ENCODE measurements at regions not wholly inside any gene's neighbourhood (a gene's known extent, or its start where the extent isn't known, plus 50 kb on each side); places are given as distances from the start of the nearest gene placed in this dataset.
"Not testable (repeated sequence)": the region's sequence is repeated elsewhere in the genome, so short reads cannot be mapped to it uniquely, and the experiment has no call there.

DNA sequence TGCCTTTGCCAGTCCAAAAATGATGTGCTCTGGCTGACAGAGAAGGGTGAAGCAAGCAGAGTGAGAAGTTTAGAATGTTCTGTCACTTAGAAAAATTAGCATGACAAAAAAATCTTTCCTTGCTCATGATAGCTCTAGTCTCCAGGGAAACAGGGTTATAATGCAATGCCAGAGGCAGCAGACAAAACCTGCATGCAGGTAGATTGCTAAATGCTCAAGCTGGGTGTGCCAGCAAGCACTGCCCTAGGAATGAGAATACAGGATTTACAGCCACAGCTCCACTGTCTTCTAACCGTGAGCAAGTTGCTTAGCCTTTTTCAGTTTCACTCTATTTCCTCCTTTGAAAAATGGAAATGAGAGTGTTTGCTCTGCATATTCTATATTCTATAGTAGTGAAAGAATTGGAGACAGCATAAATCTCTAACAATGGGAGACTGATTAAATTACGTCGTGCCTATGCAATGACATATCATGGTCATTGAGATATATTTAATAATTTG lies 516.6 kb upstream of the C16orf82 start:
- FAIRE-seq (no peak), DNase-seq (ENCODE audit: extremely low spot score, insufficient read length, low read depth) (no peak)

DNA sequence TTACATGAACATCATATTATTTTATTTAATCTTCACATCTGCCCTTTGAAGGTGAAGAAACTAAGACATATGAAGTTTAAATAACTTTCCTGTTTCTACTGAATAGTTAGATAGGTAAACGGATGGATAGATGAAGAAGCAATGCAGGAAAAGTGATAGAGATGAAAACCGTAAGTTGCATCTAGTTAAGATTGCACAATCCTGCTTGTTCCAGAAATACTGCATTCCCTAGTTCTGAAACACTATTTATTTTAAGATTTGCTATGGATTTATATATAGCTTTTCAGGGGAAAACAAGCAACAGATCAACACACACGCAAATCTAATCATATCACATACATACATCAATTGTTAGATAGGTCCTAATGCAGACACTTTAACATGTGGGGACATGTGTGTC lies 512.7 kb upstream of the C16orf82 start:
- no peak for DNase-seq (ENCODE audit: extremely low spot score, insufficient read length, low read depth)
- FAIRE-seq, result no peak

DNA sequence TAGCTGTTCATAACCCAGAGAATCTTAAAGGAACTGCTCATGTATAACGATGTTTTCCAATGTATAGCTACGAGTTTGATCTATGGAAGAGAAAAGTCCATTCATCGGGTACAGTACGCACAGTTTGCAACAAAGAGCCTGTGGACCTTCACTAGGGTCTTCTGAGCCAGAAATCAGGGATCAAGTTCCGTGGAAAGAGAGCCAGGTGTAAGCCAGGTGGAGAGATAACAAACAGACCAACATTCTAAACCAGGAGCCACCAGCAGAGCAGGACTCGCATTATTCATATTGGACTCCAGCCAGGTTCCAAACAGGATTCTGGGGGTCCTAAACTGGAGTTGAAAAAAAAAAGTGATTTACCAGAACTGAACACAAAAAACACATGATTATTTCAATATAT lies 505.4 kb upstream of the C16orf82 start:
- FAIRE-seq, result no peak

DNA sequence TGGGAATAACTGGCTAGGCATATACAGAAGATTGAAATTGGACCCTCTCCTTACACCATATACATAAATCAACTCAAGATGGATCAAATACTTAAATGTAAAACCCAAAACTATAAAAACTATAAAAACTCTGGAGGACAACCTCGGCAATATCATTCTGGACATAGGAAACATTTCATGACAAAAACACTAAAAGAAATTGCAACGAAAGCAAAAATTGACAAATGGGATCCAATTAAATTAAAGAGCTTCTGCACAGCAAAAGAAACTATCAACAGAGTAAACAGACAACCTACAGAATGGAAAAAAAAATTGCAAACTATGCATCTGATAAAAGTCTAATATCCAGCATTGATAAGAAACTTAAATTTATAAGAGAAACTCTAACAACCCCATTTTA lies 503.7 kb upstream of the C16orf82 start:
- no peak for FAIRE-seq

More for the DNA sequence above, 505.4 kb upstream of the C16orf82 start:
- DNase-seq (ENCODE audit: extremely low spot score, insufficient read length, low read depth), result no peak

DNA sequence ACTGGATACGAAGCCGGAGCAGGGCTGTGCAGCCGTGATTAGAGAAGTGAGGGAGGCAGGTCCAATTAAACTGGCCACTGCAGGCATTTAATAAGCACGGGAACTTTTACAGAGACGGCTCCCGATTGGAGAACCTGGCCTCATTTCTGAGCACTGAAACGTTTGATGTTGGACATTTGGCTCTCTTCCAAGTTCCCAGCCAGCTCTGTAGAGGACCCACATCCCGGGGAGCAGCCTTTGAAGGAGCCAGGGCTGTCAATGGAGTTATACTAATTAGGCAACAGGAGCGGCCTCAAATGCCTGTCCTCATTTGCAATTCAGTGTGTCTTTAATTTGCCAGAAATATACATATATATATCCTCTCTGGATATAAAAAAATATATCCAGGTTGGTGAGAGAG lies 499.4 kb upstream of the C16orf82 start:
- FAIRE-seq, result no peak
- no peak for DNase-seq (ENCODE audit: extremely low spot score, insufficient read length, low read depth)

More for the DNA sequence above, 503.7 kb upstream of the C16orf82 start:
- no peak for DNase-seq (ENCODE audit: extremely low spot score, insufficient read length, low read depth)

DNA sequence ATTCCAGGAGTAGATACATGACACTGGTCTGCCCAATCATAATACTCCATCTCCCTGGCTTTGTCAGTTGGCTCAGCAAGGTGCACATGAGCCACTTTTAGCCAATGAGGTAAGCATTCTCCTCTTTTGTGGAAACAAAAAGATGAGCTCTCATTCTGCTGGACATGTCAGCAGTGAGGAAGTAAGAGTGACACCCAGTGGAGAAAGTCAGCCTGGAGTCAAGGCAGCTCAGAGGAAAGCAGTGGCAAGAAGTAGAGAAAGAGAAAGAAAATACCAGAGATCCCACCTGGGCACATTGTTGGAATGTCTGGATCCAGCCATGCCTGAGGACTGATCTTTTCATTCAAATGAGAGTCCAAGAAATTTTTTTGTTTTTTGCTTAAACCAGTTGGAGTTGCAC lies 496.9 kb upstream of the C16orf82 start:
- no peak for FAIRE-seq
- DNase-seq (ENCODE audit: extremely low spot score, insufficient read length, low read depth), result no peak

DNA sequence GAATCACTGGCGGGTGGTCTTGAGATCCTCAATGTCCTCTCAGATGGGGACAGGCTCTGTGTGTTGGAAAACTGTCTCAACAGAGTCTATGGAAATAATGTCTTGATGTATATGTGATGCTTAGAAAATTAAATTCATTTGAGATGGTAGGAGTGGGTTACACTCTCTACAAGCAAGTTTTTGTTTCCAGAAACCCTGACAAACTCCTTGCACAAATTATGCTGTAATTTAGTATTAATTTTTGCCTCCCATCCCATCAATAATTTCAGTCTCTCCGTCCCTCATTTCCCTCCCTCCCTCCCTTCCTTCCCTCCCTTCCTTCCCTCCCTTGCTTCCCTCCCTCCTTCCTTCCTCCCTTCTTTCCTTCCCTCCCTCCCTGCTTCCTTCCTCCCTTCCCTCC lies 488.0 kb upstream of the C16orf82 start:
- no peak for DNase-seq (ENCODE audit: extremely low spot score, insufficient read length, low read depth)
- no peak for FAIRE-seq

DNA sequence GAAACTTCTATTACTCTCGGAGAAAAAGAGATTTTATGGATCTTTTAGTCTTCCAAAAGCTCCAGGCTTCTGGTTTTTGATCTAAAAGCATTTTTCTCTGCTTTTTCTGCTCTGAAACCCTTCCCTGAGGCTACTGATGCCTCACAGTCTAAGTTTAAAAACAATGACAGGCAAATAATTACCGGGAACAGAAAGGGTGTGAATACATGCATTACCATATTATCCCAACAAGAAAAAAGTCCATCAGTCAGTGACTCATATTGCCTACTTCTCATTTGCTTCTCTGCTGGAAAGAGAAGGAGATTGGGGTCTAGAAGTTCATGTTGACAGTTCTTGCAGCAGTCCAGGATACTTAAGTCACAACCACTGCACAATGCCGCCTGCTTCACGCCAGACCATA lies 482.9 kb upstream of the C16orf82 start:
- FAIRE-seq (no peak), DNase-seq (ENCODE audit: extremely low spot score, insufficient read length, low read depth) (no peak)

DNA sequence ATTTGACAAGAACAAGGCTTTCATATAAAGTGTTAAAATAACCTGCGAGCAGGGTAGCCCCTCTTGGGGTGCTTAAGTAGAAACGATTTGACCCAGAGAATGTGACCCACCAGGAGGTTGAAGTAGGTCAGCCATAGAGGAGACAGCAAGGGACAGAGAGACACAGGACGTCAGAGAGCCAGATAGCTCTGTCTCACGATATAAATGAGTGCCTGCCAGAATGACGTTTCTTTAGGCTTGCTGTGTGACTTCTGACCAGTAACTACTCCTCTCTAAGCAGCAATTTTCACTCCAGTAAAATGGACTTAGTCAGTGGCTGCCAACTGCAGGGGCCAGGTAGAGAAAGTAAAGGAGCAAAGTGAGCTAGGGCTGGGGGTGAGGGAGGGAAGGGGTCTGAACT lies 473.0 kb upstream of the C16orf82 start:
- FAIRE-seq (no peak), DNase-seq (ENCODE audit: extremely low spot score, insufficient read length, low read depth) (no peak)

DNA sequence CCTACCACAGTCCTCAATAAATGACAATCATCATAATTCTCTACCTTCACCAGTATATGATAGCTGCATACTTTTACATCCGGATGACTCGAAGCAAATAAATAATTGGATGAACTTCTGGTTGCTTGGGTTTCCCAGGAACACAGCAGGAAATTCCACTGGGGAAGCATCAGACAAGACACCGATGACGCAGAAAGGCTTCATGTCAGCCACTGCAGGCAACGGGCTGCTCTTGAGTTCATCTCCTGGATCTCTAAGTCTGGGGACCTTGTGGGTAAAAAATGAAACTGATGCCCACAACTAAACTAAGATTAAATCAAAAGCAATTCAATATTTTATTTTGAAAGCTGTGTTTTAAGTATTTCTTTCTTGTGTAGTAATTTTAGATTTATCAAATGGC lies 472.1 kb upstream of the C16orf82 start:
- DNase-seq (ENCODE audit: extremely low spot score, insufficient read length, low read depth) (no peak), FAIRE-seq (no peak)

DNA sequence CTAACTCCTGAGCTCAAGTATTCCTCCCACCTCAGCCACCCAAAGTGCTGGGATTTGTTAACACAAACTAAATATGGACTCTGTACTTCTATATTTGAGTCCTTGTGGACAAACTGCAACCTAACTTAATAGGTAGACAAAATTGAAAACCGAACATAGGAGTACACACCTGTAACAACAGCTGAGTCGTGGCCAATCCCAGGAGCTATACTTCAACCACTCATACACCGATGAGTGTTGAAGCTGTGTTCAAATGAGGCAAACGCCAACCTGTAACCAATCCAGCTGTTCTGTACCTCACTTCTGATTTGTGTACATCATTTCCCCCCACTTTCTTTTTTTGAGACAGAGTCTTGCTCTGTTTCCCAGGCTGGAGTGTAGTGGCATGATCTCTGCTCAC lies 471.5 kb upstream of the C16orf82 start:
- FAIRE-seq (no peak), DNase-seq (ENCODE audit: extremely low spot score, insufficient read length, low read depth) (no peak)

DNA sequence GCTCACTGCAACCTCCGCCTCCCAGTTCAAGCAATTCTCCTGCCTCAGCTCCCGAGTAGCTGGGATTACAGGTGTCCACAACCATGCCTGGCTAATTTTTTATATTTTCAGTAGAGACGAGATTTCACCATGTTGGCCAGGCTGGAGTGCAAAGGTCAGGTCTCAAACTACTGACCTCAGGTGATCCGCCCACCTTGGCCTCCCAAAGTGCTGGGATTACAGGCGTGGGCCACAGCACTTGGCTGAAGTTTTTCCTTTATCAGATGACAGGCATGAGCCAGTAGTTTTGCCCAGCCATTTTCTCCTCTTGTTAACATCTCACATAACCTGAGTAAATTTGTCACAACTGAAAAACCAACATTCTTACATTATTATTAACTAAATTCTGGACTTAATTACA lies 470.7 kb upstream of the C16orf82 start:
- FAIRE-seq; DNase-seq (ENCODE audit: extremely low spot score, insufficient read length, low read depth): not testable (repeated sequence)

DNA sequence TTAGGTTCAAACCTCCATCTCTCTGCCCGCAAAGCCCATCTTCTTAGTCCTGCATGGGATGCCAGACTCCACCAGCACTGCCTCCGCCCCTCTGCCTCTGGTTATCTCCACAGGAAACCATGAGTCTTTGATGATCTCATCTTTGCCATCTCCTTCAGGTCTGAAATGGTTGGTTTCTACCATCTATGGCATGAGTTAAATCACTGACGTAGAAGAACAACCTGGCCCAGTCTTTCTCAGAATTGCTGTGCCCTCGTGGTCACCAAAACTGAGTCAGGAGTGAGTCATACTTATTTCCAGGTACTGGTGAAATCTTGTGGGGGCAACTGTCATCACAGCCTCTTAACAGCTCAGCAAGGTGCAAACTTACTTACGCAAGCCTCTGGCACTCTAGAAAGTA lies 468.7 kb upstream of the C16orf82 start:
- DNase-seq (ENCODE audit: extremely low spot score, insufficient read length, low read depth) (no peak), FAIRE-seq (no peak)

DNA sequence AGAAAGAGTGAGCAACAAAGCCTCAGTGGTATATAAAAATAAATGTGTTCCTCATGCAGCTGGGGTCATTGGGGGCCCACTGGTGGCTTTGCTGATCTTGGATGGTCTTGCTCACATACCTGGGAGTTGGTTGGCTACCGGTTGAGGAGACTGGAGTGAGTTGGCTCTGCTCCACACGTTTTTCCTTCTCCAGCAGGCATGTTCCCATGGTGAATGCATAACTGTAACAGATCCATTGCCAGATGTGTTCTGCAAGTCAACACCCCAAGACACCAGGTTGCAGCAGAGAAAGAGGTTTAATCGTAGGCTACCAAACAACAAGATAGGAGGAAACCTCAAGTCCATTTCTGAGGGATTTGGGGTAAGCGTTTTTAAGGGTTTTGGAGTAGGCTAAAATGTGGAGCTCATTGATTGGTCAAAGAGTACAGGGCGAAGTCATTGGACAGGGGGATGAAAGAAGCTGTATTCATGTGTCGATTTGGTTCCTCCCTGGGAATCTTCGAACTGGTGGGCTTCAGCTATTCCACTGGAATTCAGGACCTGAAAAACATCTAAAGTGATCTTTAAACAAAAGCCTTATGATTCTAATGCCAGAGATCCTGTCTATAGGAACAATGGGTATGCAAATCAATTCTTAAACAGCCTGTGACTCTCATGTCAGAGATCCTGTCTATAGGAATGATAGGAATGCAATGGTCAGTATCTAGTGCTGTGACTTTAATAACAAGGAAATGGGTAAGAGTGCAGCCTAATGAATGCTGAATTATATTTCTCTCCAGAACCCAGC lies 467.5 kb upstream of the C16orf82 start:
- no peak for FAIRE-seq
- no peak for DNase-seq (ENCODE audit: extremely low spot score, insufficient read length, low read depth)

DNA sequence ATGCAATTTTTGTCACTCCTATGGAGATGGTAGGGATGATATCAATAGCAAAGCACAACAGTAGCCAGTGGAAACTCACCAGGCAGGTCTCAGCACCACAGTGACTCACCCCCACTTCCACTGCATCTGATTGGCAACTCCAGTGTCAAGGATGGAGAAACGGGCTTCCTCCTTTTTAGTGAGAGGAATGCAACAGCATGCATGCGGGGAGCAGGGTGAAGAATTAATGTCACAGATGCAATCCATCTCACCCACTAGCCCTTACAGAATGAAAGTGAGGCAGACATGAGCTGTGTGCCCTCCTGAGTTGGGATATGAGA lies 467.0 kb upstream of the C16orf82 start:
- DNase-seq (ENCODE audit: extremely low spot score, insufficient read length, low read depth) (no peak), FAIRE-seq (no peak)

DNA sequence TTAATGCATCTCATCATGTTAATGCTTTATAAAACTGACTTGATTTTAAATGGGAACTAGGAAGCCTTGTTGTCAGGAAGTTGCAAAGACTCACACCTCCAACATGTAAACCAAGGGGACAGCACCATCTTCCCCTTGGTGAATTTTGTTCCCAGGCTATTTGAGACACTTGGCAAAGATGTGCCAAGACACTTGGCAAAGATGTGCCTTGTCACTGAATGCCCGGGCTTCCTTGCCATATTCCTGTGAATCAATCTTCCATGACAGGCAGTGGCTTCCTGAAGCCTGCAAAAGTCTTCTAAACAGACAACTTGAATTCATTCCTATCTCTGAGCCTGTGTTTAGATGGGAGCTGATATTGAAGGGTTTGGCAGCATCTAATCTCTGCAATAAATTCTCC lies 465.4 kb upstream of the C16orf82 start:
- DNase-seq (ENCODE audit: extremely low spot score, insufficient read length, low read depth), result no peak
- FAIRE-seq, result no peak

DNA sequence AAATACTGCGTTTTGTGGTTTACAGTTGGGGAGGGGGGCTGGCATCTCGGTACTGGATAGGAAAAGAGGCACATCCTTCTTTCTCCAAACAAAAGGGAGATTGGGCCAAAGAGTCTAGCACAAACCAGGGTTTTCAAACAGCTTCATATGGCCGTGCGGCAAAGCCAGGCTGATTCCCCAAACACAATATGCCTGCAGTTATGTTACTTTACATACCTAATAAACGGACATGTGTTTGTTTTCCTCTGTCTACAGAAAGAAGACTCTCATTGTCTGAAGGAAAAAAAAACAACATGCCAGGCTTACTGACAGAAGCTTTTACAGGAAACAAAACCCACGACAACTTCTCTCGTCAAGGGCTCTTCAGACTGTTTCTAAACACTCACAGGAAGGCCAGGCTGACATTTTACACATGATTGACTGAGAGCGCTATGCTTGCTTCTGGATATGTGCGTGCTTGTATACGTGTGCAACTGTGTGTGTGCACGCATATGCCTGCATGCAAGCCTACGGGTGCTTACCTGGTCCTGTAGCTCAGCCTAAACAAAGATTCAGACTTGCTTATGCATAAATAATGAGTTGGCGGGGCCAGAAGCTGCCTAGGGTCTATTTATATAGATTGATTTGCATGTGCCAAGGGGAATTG lies 461.0 kb upstream of the C16orf82 start:
- no peak for FAIRE-seq
- DNase-seq (ENCODE audit: extremely low spot score, insufficient read length, low read depth), result no peak

DNA sequence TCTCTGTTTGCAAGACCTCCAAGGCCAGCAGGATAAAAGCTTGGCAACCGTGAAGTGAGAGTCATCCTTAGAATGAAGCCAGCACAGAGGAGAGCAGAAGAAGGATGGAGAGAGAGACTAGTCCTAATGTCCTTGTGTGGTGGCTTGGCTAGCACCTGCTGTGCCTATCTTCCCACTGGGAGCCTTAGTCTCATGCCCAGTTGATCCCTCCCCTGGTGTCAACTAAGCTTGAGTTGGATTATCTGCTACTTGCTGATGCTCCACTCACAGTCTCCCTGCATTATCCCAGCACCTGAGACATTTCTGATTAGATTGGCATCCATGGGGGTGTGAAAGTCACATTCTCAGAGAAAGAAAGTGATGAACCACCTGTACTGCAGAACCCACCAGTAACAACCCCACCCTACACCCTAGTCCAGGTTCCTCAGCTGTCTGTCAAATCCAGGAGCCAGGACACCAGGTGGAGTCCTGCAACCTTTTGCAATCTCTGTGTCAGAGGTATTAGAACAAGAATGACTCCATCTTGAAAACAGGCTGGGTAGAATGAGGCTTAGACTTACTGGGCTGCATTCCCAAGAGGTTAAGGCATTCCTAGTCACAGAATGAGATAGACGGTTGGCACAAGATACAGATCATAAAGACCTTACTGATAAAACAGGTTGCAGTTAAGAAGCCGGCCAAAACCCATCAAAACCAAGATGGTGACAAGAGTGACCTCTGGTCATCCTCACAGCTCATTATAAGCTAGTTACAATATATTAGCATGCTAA lies 460.2 kb upstream of the C16orf82 start:
- FAIRE-seq (no peak), DNase-seq (ENCODE audit: extremely low spot score, insufficient read length, low read depth) (no peak)

DNA sequence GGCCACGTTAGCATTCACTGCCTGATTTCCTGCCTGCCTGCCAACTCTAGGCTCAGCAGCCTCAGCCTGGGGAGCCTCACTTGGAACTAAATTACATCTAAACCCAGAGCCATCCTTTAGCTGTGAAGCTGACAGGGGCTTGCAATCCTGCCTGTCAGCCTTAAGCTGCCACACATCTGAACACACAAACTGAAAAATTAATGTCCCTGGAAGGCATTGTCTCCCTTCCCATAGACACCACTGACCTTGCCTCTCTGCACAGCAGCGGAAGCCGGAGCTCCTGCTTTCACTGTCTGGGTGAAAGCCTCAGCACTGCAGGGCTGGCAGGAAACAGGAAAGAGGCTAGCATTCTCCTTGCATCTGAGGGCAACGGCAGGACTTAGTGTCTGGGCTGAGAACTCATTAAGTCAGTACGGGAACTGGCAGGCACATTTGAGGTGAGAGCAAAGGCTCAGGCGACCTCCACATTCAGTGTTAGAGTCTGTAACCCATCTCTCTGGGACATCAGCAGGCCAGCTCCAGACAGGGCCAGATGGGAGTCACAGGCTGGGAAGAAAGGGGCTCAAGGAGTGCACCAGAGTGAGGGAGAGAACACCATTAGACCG lies 452.4 kb upstream of the C16orf82 start:
- no peak for DNase-seq (ENCODE audit: extremely low spot score, insufficient read length, low read depth)
- FAIRE-seq, result no peak

DNA sequence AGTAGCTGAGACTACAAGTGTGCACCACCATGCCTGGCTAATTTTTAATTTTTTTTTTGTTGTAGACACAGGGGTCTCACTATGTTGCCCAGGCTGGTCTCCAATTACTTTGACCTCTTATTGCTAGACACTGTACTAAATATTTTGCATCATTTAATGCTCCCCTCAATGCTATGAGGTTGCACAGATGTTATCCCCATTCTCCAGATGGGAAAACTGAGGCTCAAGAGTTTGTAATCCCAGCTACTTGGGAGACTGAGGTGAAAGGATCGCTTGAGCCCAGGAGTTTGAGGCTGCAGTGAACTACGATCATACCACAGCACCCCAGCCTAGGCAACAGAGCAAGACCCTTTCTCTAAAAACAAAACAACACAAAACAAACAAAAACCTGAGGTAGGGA lies 443.3 kb upstream of the C16orf82 start:
- FAIRE-seq (no peak), DNase-seq (ENCODE audit: extremely low spot score, insufficient read length, low read depth) (no peak)

DNA sequence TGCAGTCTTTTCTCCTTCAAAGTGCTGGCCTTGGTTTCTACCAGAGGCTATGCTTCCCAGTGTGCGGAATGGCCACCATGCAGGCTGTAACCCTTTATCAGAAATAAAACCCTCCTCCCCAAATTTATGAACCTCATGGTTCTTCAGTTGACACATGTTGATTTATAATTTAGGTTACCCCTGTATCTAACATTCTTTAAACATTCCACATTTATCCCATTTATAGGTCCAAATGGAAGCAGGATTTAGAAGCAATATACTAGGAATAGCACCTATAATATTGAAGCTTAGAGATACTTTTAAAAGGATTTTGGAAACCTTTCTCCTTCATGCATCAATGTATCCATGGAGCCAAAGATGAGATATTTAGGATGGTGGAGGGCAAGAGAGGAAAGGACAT lies 438.8 kb upstream of the C16orf82 start:
- FAIRE-seq (no peak), DNase-seq (ENCODE audit: extremely low spot score, insufficient read length, low read depth) (no peak)
